ENCODE measurements at regions not wholly inside any gene's neighbourhood (a gene's known extent, or its start where the extent isn't known, plus 50 kb on each side); places are given as distances from the start of the nearest gene placed in this dataset.

GRCh38 chr2:22582107-22582506 lies 802.9 kb upstream of the KLHL29 start:
- no peak for TF ChIP-seq CTCF (IDR thresholded peaks at IDR 0.05; ENCODE audit: insufficient read depth, low read length, poor library complexity, severe bottlenecking)
- no peak for TF ChIP-seq EZH2phosphoT487 (conservative IDR thresholded peaks at IDR 0.05; ENCODE audit: low read length)
- Histone ChIP-seq H3K4me2 (ENCODE audit: low read depth, low read length, poor library complexity, severe bottlenecking) (no peak overlapping the region), H2AFZ (ENCODE audit: low read depth, low read length, severe bottlenecking) (no peak overlapping the region), H3K9me2 (replicated peaks; ENCODE audit: insufficient read depth, low read length) (no peaks in the 10 kb centered on the region; the same call in 1 of the 2 replicates), H3K27ac (ENCODE audit: low read depth, low read length) (no peak overlapping the region), H4K20me1 (ENCODE audit: low read depth, low read length) (no peaks in the 10 kb centered on the region), H3K27me3 (ENCODE audit: low read length) (no peaks in the 10 kb centered on the region), H3K36me3 (ENCODE audit: low read length) (no peaks in the 10 kb centered on the region), H3K9me3 (ENCODE audit: insufficient read depth, low read length) (peaks cover 19% of the 10 kb centered on the region; the same call in 1 of the 2 replicates), H3F3A (ENCODE audit: insufficient read depth) (no peaks in the 10 kb centered on the region), H3K79me2 (ENCODE audit: insufficient read depth, low read length) (no peaks in the 10 kb centered on the region), H3K9ac (ENCODE audit: low read length) (no peak overlapping the region), H3K4me3 (ENCODE audit: insufficient read depth, low read length, poor library complexity, severe bottlenecking) (no peak overlapping the region)

- H3K9ac ChIP-seq (ENCODE audit: low read length): no peak overlapping the region
Observed at GRCh38 chr2:22596306-22596705, 788.7 kb upstream of the KLHL29 start.

GRCh38 chr2:22600156-22600555 lies 784.8 kb upstream of the KLHL29 start:
- no peaks in the 10 kb centered on the region for H3K27me3 ChIP-seq (ENCODE audit: low read length)
- no peaks in the 10 kb centered on the region for H4K20me1 ChIP-seq (ENCODE audit: low read depth, low read length)
- H3K9me3 ChIP-seq (ENCODE audit: insufficient read depth, low read length): no peaks in the 10 kb centered on the region
- no peak for TF ChIP-seq CTCF (IDR thresholded peaks at IDR 0.05; ENCODE audit: insufficient read depth, low read length, poor library complexity, severe bottlenecking)
- TF ChIP-seq EZH2phosphoT487 (conservative IDR thresholded peaks at IDR 0.05; ENCODE audit: low read length): no peak
- H3K9ac ChIP-seq (ENCODE audit: low read length): no peak overlapping the region
- H3K4me3 ChIP-seq (ENCODE audit: insufficient read depth, low read length, poor library complexity, severe bottlenecking): no peak overlapping the region
- no peak overlapping the region for H3K27ac ChIP-seq (ENCODE audit: low read depth, low read length)
- no peak overlapping the region for H2AFZ ChIP-seq (ENCODE audit: low read depth, low read length, severe bottlenecking)
- H3K36me3 ChIP-seq (ENCODE audit: low read length): no peaks in the 10 kb centered on the region
- no peaks in the 10 kb centered on the region for H3K79me2 ChIP-seq (ENCODE audit: insufficient read depth, low read length)
- H3K4me2 ChIP-seq (ENCODE audit: low read depth, low read length, poor library complexity, severe bottlenecking): no peak overlapping the region
- H3K9me2 ChIP-seq (replicated peaks; ENCODE audit: insufficient read depth, low read length): no peaks in the 10 kb centered on the region
- H3F3A ChIP-seq (ENCODE audit: insufficient read depth): no peaks in the 10 kb centered on the region

More at GRCh38 chr2:22596306-22596705, 788.7 kb upstream of the KLHL29 start:
- Histone ChIP-seq H3K27me3 (ENCODE audit: low read length) (no peaks in the 10 kb centered on the region), H3K4me3 (ENCODE audit: insufficient read depth, low read length, poor library complexity, severe bottlenecking) (no peak overlapping the region), H3F3A (ENCODE audit: insufficient read depth) (no peaks in the 10 kb centered on the region), H4K20me1 (ENCODE audit: low read depth, low read length) (no peaks in the 10 kb centered on the region), H3K9me2 (replicated peaks; ENCODE audit: insufficient read depth, low read length) (no peaks in the 10 kb centered on the region), H3K4me2 (ENCODE audit: low read depth, low read length, poor library complexity, severe bottlenecking) (no peak overlapping the region), H3K79me2 (ENCODE audit: insufficient read depth, low read length) (no peaks in the 10 kb centered on the region), H3K27ac (ENCODE audit: low read depth, low read length) (no peak overlapping the region), H3K9me3 (ENCODE audit: insufficient read depth, low read length) (no peaks in the 10 kb centered on the region), H2AFZ (ENCODE audit: low read depth, low read length, severe bottlenecking) (no peak overlapping the region), H3K36me3 (ENCODE audit: low read length) (no peaks in the 10 kb centered on the region)
- TF ChIP-seq EZH2phosphoT487 (conservative IDR thresholded peaks at IDR 0.05; ENCODE audit: low read length) (no peak), CTCF (IDR thresholded peaks at IDR 0.05; ENCODE audit: insufficient read depth, low read length, poor library complexity, severe bottlenecking) (no peak)
